Gastrocnemius medialis (tissue), 4 donors: ENCODE measurements at regions not wholly inside any gene's neighbourhood (a gene's known extent, or its start where the extent isn't known, plus 50 kb on each side); places are given as distances from the start of the nearest gene placed in this dataset.

Source experiments
- POLR2A ChIP-seq, 2 donors: fragments of 450-650 bp; IDR thresholded peaks; one replicate each; pipeline ENCODE4 v1.6.1; 2017; ENCODE audit warnings: antibody characterized with exemption in 2 of 2, mild to moderate bottlenecking in 2 of 2, moderate library complexity in 2 of 2
- TF ChIP-seq, protein P1 (sequence below), 5 experiments: fragments of 450-650 bp in 3 of 5; fragments of 200-600 bp in 2 of 5; sonication (generic) in 2 of 5; IDR thresholded peaks in 4 of 5; conservative IDR thresholded peaks in 1 of 5; 1 replicate in 4 of 5; 2 replicates in 1 of 5; pipeline ENCODE4 v1.5.1; 2016 to 2019; ENCODE audit warnings: antibody characterized with exemption in 5 of 5, mild to moderate bottlenecking in 3 of 5, moderate library complexity in 3 of 5

DNA sequence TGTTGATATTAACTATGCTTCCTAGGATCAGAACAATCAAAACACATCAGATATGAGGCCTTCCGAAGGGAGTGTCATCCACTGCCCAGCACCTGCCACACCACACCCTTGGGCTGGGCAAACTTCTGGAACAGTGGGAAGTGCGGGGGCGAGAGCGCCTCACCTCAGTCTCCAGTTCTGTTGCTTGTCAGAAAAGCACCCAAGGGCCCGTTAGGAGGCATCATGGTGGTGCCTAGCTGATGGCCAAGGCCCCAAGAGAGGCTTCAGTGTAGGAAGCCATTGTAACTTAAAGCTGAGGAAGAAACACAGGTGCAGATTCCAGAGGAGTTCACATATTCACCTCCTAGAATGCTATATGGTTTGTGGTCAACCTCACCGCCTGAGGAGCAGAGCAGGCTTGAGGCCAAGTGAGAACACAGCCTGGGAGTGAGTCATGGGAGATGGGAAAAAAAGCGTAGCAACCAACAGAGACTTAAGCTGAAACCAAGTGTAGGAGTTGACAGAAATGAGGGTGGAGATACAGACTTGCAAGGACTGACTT is 85.1 kb upstream of the ATL2 start:
- TF ChIP-seq POLR2A (IDR thresholded peaks at IDR 0.05): no peak
- TF ChIP-seq, protein P1, sequence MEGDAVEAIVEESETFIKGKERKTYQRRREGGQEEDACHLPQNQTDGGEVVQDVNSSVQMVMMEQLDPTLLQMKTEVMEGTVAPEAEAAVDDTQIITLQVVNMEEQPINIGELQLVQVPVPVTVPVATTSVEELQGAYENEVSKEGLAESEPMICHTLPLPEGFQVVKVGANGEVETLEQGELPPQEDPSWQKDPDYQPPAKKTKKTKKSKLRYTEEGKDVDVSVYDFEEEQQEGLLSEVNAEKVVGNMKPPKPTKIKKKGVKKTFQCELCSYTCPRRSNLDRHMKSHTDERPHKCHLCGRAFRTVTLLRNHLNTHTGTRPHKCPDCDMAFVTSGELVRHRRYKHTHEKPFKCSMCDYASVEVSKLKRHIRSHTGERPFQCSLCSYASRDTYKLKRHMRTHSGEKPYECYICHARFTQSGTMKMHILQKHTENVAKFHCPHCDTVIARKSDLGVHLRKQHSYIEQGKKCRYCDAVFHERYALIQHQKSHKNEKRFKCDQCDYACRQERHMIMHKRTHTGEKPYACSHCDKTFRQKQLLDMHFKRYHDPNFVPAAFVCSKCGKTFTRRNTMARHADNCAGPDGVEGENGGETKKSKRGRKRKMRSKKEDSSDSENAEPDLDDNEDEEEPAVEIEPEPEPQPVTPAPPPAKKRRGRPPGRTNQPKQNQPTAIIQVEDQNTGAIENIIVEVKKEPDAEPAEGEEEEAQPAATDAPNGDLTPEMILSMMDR (IDR thresholded peaks at IDR 0.05 in 4 of 5, conservative IDR thresholded peaks at IDR 0.05 in 1 of 5): no peak
